ENCODE measurements at regions not wholly inside any gene's neighbourhood (a gene's known extent, or its start where the extent isn't known, plus 50 kb on each side); places are given as distances from the start of the nearest gene placed in this dataset.

- TF ChIP-seq CTCF (IDR thresholded peaks at IDR 0.05) = no peak
- TF ChIP-seq POLR2A (IDR thresholded peaks at IDR 0.05) = no peak
Observed at GRCh38 chr3:177464392-177465256, 267.3 kb upstream of the TBL1XR1 start.
